Stomach (tissue), 8 donors: ENCODE measurements at regions not wholly inside any gene's neighbourhood (a gene's known extent, or its start where the extent isn't known, plus 50 kb on each side); places are given as distances from the start of the nearest gene placed in this dataset.

ENCODE experiments used
- DNase-seq, 2 donors: peaks; one replicate each; pipeline versions ENCODE4 v3.0.0 to v3.0.0-alpha.2; 2013 to 2019
- H3K27ac ChIP-seq, 5 donors: fragments of 200-600 bp in 4 of 5; sonication (generic) in 4 of 5; one replicate each; pipeline ENCODE4 v1.5.1; 2013 to 2019; ENCODE audit warnings: mild to moderate bottlenecking in 1 of 5, moderate library complexity in 1 of 5
- H3K27me3 ChIP-seq, 3 donors: fragments of 200-600 bp; sonication (generic); one replicate each; pipeline ENCODE4 v1.5.1; 2017 to 2019; ENCODE audit warnings: mixed run types in 1 of 3
- H3K36me3 ChIP-seq, 4 donors: fragments of 200-600 bp; sonication (generic); 1 replicate in 3 of 4; 2 replicates in 1 of 4; pipeline ENCODE4 v1.5.1; 2016 to 2019
- H3K4me1 ChIP-seq, 4 donors: fragments of 200-600 bp; sonication (generic); one replicate each; pipeline ENCODE4 v1.5.1; 2016 to 2019
- H3K4me3 ChIP-seq, 4 donors: fragments of 200-600 bp; sonication (generic) in 3 of 4; one replicate each; pipeline ENCODE4 v1.5.1; 2016 to 2019; ENCODE audit warnings: mild to moderate bottlenecking in 1 of 4
- H3K9me3 ChIP-seq, 4 donors: fragments of 200-600 bp; sonication (generic); one replicate each; pipeline ENCODE4 v1.5.1; 2016 to 2019
- CTCF ChIP-seq, 7 experiments: fragments of 450-650 bp in 4 of 7; fragments of 200-600 bp in 3 of 7; sonication (generic) in 3 of 7; IDR thresholded peaks; one replicate each; pipeline ENCODE4 v1.5.1; 2016 to 2019; ENCODE audit warnings: antibody characterized with exemption in 7 of 7, control low read depth in 2 of 7, mild to moderate bottlenecking in 1 of 7
- EP300 ChIP-seq: sonication (generic); formaldehyde crosslinking; IDR thresholded peaks from one replicate; pipeline ENCODE4 v1.6.1; 2017; ENCODE audit warnings: antibody characterized with exemption
- POLR2A ChIP-seq, 4 donors: fragments of 450-650 bp; IDR thresholded peaks; one replicate each; pipeline ENCODE4 v1.6.1; 2016; ENCODE audit warnings: antibody characterized with exemption in 4 of 4, control low read depth in 2 of 4, mild to moderate bottlenecking in 1 of 4, moderate library complexity in 1 of 4
- POLR2AphosphoS5 ChIP-seq, 3 donors: sonication (generic); formaldehyde crosslinking; IDR thresholded peaks; one replicate each; pipeline ENCODE4 v1.6.1; 2016; ENCODE audit warnings: antibody characterized with exemption in 3 of 3
- WGBS, 5 donors: extraction: QIAGEN DNeasy Blood & Tissue Kit in 3 of 5; methylation state at CpG; one replicate each; pipeline versions ENCODE4 v1.1.5 to v1.1.7; 2013 to 2018; 5-methylcytosine and 5-hydroxymethylcytosine counted together
- intact Hi-C: fragments of 100-400 bp; cut with DNase I; formaldehyde crosslinking; loops from one replicate; pipeline ENCODE4 v1.15.1; 2023; ENCODE audit warnings: low total_unique reads
- donor health status: healthy with polysubstance abuse.
- donor health status: Bipolar disorder and iron deficiency.
- donor health status: healthy.

DNA sequence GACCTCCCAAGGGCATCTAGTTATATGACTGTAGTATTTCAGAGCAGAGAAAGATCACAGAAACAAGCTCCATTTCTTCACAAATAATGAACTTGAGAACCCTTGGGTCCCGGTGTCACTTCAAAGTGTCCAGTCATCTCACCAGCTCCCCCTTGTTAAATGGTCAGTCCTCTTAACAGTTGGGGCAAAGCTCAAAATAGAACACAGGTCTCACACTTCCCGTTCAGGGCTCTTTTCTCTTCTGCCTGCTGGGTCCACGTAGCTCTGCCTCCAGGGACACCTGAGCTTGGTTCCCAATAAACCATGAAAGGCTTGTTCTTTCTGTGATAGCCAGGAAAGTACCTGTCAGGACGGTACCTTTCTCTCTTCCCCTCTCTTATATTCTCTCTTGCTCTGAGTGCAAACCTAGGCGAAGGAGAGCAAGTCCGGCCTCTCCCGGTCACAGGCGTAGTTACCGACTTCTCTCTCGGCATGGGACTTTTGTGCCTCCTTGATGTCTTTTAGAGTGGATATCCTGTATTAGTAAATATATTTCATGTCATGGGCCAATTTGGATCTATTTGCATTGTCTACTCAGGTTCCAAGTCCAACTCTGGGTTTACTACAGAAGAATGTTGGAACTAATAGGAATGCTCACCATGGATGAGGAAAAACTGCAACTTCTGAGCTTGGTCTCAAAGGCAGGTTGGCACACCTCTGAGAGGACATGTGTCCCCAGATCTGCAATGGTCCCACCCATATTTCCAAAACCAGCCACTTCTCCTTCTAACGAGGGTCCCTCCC lies 118.8 kb upstream of the PARP11 start:
- Histone ChIP-seq H3K4me1 (no peaks in the 10 kb centered on the region), H3K27me3 (peaks cover 0 to 35% (median 5%) of the 10 kb centered on the region in 3 donors), H3K36me3 (no peaks in the 10 kb centered on the region), H3K4me3 (no peak overlapping the region), H3K27ac (no peak overlapping the region), H3K9me3 (no peaks in the 10 kb centered on the region)
- intact Hi-C loops = loop anchor here (10.0 kb wide), 1 partner anchor 283 kb away; the partner anchor contains the start of gene CCND2
- DNase-seq = no peak
- TF ChIP-seq POLR2A (IDR thresholded peaks at IDR 0.05) = no peak
- no peak for TF ChIP-seq POLR2AphosphoS5 (IDR thresholded peaks at IDR 0.05)
- no peak for TF ChIP-seq CTCF (IDR thresholded peaks at IDR 0.05)
- TF ChIP-seq EP300 = no peak
- WGBS, 5 donors = 80 to 84% (median 81%) methylated on average over 11 of the region's 11 CpGs

DNA sequence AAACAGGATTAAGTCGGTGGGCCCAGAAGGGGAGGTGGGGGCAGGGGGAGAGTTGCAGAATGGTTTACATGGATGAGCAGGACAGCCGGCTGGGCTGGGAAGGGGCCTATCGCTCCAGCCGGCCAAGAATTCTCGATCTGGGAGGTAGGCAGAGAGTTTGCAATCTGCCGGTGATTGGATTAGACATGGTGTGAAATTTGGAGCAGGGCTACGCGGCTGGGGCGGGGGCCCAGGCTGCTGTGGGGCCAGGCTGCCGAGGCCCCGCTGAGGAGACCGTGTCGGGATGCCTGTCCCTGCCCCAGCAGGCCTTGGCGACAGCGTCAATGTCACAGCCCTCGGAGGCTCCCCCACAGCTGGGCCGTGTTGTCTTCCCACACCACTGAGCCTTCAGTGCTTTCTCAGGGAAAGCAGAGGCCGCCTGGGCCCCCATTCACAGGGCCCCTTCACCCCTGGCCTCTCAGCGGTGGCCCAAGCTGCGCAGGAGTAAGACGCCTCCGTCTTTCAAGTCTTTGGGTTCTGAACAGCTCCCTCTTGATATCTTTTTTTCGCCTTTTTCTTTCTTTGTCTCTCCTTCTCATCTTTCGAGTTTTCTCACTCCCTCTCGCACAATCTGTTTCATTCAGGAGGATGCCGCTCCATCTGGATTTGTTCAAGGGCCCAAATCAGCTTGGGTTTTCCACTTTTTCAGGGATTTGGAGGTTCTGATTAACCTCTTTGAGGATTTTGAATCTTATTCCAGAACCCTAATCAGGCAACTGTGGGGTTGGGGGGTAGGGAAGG lies 117.5 kb upstream of the PARP11 start:
- H3K4me3 ChIP-seq = no peak overlapping the region
- 60 to 78% (median 68%) methylated on average over 23 to 26 of the region's 26 CpGs for WGBS, 5 donors
- no peaks in the 10 kb centered on the region for H3K4me1 ChIP-seq
- intact Hi-C loops = loop anchor here (10.0 kb wide), 1 partner anchor 284 kb away; the partner anchor contains the start of gene CCND2
- TF ChIP-seq POLR2AphosphoS5 (IDR thresholded peaks at IDR 0.05) (no peak), POLR2A (IDR thresholded peaks at IDR 0.05) (no peak), CTCF (IDR thresholded peaks at IDR 0.05) (no peak), EP300 (no peak)
- no peak for DNase-seq
- H3K36me3 ChIP-seq = no peaks in the 10 kb centered on the region
- H3K27ac ChIP-seq = no peak overlapping the region
- H3K9me3 ChIP-seq = no peaks in the 10 kb centered on the region
- H3K27me3 ChIP-seq = peaks cover 0 to 35% (median 5%) of the 10 kb centered on the region in 3 donors

GRCh38 chr12:3989218-3989550 lies 116.0 kb upstream of the PARP11 start:
- TF ChIP-seq EP300 (no peak), POLR2AphosphoS5 (IDR thresholded peaks at IDR 0.05) (no peak), POLR2A (IDR thresholded peaks at IDR 0.05) (no peak), CTCF (IDR thresholded peaks at IDR 0.05) (no peak)
- H3K36me3 ChIP-seq = no peaks in the 10 kb centered on the region
- no peaks in the 10 kb centered on the region for H3K4me1 ChIP-seq
- intact Hi-C loops = no loop called here
- no peak overlapping the region for H3K4me3 ChIP-seq
- no peak for DNase-seq
- H3K9me3 ChIP-seq = peaks cover 0 to 6% (median 4%) of the 10 kb centered on the region in 4 donors
- H3K27me3 ChIP-seq = peaks cover 0 to 35% (median 5%) of the 10 kb centered on the region in 3 donors
- no peak overlapping the region for H3K27ac ChIP-seq
- 36 to 53% (median 47%) methylated on average over 2 of the region's 2 CpGs for WGBS, 5 donors

GRCh38 chr12:3988519-3989217 lies 115.5 kb upstream of the PARP11 start:
- no peak for TF ChIP-seq POLR2AphosphoS5 (IDR thresholded peaks at IDR 0.05)
- no peak for TF ChIP-seq EP300
- no peak for TF ChIP-seq CTCF (IDR thresholded peaks at IDR 0.05)
- 64 to 71% (median 70%) methylated on average over 4 of the region's 4 CpGs for WGBS, 5 donors
- H3K36me3 ChIP-seq = no peaks in the 10 kb centered on the region
- no peak overlapping the region for H3K27ac ChIP-seq
- H3K9me3 ChIP-seq = peaks cover 0 to 9% (median 7%) of the 10 kb centered on the region in 4 donors
- peaks cover 0 to 35% (median 5%) of the 10 kb centered on the region in 3 donors for H3K27me3 ChIP-seq
- intact Hi-C loops = no loop called here
- no peaks in the 10 kb centered on the region for H3K4me1 ChIP-seq
- DNase-seq = no peak
- H3K4me3 ChIP-seq = no peak overlapping the region
